ENCODE measurements at regions not wholly inside any gene's neighbourhood (a gene's known extent, or its start where the extent isn't known, plus 50 kb on each side); places are given as distances from the start of the nearest gene placed in this dataset.

DNA sequence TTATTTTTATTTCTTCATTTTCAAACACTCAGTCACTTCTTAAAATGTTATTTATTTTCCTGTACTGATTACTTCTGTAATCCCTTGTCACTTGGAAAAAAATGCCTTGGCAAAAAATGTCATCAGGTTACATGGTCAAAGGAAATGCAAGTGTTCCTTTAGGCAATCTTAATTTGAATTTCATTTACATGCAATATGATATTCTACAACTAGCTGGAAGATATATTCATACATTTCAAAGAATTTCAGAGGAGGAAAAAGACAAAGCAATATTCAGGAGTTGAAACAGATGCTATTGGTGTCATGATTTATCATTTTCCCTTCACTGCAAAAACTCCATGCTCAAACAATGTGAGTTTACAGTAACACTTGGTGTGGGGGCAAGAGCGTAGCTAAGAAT is 1316.6 kb downstream of the FSTL5 start:
- DNase-seq (ENCODE audit: low spot score): no peak

DNA sequence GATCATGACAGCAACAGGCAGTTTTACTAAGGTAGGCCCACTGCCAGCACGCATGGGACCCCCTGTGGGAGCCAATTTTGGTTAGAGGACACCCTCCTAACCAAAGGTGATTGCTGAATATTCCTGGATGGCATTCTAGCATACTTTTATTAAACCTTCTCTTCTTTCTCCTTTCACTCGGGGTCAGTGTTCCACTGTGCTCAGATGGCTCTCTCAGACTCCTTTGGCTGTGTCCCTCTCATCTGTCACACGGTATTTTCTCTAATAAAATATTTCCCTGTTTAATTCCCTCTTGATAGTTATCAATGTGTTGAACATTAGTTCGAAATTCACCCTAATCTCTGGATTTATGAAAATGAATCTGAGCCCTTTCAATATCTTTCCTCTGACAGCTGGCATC is 1315.3 kb downstream of the FSTL5 start:
- no peak for DNase-seq (ENCODE audit: low spot score)

DNA sequence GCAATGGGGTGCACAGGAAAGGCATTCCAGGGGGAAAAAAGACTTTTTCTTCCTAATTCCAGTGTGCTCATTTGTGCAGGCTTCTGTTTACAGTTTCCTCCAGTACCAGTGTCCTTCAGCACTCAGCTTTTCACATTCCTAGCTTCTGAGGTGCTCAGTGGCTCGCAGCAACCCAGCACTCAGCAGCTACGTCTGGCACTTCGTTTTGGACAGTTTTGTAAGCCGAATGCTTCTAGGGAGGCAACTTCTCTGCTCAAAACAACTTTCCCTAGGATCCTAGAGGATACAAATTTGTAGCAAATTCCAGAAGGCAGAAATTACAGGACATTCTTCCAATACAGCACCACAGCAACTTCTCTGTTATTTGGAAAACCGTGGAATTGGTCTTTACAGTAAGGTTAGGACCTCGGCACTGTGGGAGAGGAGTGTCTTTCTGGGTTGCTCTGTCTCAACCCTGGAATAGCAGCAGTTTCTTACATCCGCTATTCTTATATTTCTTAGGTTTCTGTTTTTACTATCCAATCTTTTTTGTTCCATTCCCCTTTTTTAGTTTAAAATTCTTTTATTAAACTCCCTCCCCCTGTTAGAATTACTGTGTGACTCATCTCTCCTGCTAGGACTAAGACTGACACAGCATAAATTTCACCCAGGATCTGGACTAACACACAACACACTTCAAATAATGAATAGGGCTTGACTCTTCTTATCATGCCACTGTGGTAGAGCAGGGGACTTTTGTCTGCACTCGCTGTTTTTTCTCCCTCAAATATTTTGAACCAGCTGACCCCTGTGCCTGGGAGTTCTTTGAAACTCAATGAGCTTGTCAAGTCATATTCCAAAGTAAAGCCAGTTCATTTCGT is 1314.7 kb downstream of the FSTL5 start:
- DNase-seq (ENCODE audit: low spot score): no peak

DNA sequence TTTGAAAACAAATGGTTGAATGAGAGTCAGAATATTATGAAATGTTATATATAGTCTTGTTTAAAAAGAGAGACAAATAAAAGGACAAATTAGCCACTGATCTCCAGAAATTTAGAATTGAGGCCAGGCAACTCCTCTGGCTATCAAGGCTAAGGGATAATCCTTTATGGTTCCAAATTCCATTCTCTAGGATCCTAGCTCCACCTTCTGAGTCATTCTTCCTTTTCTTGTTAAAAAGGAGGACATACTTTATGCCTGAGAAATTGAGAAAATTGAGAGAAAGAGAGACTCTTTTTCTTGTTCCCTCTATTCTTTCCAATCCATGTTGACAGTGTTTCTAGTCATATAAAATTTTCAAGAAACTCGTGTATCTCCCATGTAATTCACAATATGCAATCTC is 1299.5 kb downstream of the FSTL5 start:
- DNase-seq (ENCODE audit: low spot score): no peak

DNA sequence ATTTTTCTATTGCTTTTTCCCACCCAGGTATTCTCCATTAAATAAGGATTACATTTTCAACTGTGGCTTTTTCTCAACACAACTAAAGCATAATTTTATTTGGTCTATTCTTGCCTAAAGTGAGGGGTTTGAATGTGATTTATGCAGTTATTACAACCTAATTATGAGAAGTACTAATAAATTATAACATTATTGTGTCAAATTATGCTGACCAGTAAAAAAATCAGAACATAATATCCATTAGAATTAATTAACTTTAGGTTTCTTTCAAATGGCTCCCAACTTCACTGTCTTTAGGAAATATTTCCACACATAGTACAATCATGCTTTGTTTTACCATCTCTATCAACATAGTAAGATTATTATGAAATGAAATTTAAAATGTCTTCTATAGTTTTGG is 1293.9 kb downstream of the FSTL5 start:
- DNase-seq (ENCODE audit: low spot score): no peak

DNA sequence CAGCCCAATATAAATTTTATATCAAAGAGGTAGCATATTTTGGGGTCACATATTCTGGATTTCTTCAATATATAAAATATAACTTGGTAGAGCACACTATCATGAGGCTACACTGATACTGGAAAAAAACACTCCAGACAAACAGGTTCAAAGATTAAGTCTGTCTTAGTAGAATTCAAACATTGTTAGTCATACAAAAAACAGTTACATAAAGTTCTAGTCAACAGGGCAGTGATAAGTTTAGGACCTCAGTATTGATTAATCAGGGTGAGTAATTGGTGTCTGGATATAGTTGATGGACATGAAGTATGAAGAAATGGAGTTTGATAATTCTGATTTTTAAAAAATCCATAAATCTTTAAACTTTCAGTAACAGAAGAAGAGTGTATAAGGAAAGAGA is 1291.3 kb downstream of the FSTL5 start:
- DNase-seq (ENCODE audit: low spot score): no peak

DNA sequence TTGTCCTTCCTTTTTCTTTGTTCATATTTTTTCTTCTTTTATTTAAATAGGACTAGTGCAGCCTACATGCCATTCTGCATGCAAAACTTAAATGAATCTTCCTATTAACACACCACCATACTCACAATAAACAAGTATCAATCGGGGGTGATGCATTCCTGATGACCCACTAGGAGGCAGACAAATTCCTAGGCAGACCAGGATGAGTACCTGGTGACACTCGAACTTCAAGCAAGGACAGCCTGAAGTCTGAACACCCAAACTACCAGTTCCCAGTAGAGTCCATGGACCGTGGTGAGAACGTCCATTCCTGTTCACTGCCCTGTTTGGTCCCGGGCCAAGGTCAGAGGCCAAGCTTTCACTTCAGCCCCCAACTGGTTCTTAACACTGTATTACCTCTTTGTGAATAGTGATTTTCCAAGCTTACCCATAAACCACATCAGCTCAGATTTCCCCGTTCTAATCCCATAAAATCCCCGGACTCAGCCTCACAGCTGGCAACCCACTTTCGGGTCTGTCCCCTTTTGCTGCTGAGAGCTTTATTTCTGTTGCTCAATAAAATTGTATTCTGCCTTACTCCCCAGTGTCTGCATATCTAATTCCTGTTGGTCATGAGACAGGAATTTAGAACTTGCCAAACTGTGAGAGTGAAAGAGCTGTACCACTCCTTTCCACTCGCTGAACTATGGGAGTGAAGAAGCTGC is 1286.6 kb downstream of the FSTL5 start:
- peak; percentile 5 for DNase-seq (ENCODE audit: low spot score)

DNA sequence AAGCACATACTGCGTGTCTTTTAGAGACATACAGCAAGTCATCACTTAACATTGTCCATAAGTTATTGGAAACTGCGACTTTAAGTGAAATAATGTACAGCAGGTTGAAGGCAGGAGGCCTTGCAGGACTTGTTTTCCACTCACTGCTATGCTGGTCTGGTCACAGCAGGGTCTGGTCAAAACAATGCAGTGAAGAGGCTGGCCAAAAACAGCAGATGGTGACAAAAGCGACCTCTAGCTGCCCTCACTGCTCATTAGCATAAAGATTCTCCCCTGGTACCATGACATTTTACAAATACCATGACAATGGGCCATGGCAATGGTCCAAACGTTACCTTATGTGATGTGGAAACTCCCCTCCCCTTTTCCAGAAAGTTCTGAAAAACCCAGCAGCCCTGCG is 1283.6 kb downstream of the FSTL5 start:
- peak; percentile 10 for DNase-seq (ENCODE audit: low spot score)

DNA sequence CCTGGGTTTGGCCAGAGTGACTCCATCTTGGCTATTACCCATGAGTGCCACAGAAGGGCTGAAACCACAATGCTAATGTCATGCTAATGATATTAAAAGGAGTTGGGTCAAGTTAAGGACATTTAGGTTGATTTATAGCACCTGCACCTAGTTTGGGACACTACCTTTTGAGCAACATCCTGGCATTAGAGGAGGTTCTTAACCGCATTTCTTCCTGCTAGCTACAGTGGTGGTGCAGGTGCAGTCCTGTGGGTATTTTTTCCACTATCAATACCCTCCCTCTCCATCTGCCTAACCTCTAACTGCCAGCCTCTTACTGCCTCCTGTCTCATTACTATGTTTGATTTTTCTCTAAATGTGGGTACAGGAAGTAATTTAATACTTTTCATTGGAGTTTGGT is 1276.1 kb downstream of the FSTL5 start:
- DNase-seq (ENCODE audit: low spot score): no peak

DNA sequence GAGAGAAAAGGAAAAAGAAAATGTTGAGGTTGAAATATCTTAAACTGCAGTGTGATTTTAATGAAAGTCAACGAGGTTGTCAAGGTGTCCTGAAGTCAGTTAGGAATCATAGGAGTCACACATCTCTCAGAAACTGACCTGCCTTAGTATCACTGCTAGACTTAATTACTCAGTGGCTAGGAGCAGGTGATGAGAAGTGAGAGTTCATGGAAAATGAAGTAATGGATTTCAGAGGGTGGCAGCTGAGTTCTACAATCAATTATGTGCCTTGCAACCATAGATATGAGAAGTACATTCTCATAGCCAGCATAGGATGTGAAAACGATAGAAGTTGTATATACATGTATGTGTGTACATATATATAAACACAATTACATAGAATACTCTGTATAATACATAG is 1269.7 kb downstream of the FSTL5 start:
- no peak for DNase-seq (ENCODE audit: low spot score)

DNA sequence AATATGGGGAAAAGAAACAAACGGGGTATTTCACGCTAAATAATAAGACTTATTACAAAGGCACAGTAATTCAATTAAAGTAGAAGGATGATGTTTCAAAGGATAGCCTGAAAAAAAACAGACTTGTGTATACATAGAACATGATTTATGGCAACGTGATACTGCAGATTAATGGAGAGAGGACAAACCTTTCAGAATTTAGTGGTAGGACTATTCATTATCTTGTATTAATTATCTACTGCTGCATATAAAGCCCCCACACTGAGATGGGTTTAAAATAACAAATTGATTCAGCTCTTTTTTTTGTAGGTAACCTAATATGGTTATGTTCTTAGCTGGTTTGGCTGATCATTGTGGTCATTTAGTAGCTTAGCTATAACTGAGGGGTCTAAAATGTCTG is 1269.0 kb downstream of the FSTL5 start:
- no peak for DNase-seq (ENCODE audit: low spot score)

DNA sequence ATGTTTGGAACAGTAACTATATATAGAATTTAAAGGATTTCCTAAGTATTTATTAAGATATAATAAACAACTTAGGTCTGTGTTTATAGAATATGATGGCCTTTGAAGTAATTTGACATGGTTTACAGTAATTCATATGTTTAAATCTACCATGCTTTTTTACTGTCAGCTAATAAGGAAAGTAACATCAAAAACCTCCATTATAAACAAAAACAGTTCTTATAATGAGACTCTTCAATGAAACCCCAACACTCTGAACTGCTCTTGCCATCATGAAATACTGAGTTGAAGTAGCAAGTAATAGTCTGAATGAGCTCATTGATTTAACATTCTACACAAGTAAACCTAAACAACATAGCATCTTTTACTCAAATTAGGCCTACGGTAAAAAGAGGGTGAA is 1236.5 kb downstream of the FSTL5 start:
- DNase-seq (ENCODE audit: low spot score): no peak

DNA sequence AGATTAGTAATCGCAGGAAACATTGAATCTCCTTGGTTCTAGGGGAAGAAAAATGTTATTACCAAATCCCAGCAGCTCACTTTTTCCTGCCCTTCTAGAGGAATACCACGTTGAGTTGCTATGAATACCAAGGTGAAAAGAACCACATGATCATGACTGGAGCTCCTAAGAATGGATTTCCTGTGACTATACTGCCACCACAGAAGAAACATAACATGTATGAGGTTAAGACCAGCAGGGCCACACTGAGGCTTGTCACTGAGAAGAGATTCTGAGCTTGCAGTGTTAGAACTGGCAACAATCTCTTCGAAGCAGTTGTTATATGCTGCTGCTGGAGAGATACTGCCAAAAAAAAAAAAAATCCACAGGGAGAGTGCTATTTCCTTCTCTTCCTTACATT is 1235.3 kb downstream of the FSTL5 start:
- no peak for DNase-seq (ENCODE audit: low spot score)

DNA sequence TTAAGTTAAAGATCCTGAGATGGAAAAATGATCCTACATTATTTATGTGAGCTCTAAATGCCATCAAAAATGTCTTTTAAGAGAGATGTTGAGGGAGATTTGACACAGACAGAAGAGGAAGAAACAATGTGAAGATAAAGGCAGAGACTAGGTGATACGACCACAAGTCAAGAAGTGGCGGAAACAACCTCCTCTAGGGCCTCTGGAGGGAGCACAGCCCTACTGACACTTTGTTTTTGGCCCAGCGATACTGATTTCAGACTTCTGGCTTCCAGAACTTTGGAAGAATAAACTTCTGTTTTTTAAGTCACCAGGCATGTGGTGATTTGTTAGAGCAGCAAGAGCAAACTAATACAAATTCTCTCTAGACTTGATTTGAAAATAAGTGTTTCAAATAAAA is 1216.1 kb downstream of the FSTL5 start:
- no peak for DNase-seq (ENCODE audit: low spot score)

DNA sequence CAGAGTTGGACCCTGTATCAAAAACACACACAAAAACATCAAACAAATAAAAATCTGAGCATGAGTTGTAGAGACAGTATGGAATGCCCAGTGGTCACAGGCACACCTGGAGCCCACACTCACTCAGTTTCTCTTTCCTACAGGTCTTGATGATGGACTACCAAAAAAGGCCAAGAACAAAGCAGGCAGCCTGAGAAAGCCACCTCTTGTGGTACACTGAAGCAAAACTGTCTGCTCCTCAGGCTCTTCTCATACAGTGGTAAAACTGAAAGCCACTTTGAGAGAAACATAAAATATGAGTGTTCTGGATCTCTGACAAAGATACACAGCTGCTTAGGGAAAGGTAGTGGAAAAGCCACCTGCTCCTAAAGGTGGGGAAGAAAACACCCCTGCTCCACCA is 1206.9 kb downstream of the FSTL5 start:
- DNase-seq (ENCODE audit: low spot score): no peak

DNA sequence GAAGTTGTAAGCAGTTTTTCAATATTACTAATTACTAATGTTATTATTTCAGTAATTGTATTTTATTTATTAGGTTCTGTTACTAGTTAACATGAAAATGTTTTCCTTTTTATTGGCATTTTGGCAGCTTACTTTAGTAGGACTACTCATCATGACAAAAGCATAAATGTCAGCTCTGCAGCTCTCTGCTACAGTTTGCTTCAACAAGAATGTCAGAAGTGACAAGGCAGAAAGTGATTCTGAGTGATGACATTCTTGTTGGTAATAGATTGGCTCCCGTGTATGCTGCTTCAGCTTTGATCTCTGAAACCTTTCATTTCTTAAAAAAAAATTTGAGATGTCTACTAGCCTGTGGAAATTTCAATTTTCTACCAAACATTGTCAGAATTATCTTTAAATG is 1193.9 kb downstream of the FSTL5 start:
- DNase-seq (ENCODE audit: low spot score): no peak

DNA sequence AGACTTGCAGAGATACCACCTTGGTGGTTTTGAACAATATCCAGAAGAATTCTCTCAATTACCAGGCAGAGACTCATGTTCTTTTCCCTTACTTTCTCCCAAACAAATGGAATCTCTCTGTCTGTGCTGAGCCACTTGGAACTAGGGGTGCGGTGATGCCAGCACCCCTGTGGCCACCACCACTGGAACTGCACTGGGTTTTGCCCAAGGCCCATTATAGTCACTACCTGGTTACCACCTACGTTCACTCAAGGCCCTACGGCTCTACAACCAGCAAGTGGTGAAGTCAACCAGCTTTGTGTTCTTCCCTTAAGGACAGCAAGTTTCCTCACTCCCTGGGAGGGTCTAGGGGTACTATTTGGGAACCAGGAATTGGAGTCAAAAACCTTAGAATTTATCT is 1183.7 kb downstream of the FSTL5 start:
- DNase-seq (ENCODE audit: low spot score): no peak

DNA sequence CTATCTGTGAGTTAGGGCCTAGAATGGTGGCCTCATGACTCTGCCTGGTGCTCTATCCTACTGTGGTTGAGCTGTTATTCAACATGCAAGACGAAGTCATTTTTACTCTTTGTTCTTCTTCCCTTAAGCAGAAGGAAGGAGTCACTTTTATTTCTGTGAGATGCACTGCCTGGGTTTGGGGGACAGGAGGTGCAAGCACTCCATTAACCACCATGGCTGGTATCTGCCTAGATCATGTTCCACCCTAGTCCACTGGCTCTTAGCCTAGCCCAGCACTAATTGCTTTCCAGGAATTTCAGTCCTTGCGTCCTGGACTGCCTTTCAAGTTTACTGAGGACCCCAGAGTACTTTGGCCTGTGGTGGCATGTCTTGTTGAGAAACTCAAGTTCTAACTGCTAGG is 1182.7 kb downstream of the FSTL5 start:
- no peak for DNase-seq (ENCODE audit: low spot score)

DNA sequence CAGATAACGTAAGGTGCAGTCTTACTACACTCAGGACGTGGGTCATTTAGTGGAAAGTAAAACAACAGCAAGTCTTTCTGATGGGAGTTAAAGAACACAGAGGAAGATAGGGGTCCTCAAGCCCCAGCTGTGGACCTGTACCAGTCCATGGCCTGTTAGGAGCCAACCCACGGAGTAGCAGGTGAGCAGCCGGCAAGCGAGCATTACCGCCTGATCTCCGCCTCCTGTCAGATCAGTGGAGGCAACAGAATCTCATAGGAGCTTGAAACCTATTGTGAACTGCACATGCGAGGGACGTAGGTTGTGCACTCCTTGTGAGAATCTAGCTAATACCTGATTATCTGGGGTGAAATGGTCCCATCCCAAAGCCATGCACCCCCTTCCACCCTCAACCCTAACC is 1180.8 kb downstream of the FSTL5 start:
- no peak for DNase-seq (ENCODE audit: low spot score)

DNA sequence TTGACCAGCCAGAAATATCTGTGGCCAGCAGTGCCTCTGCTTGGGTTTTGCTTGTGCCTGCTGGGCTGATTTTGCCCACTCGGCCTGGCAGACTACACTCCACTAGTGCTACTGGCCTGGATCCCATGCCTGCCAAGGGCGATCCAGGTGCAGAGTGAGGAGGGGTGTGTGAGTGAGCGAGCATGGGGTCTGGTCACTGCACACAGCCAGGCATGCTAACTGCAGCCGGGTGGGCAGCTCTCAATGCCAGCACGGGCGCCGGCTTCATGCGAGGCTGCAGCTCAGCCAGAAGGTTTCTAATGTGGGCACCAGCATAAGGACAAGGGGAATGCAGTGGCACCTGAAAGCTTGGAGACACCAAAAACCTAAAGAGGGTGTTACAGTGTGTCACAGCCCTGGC is 1161.4 kb downstream of the FSTL5 start:
- no peak for DNase-seq (ENCODE audit: low spot score)

DNA sequence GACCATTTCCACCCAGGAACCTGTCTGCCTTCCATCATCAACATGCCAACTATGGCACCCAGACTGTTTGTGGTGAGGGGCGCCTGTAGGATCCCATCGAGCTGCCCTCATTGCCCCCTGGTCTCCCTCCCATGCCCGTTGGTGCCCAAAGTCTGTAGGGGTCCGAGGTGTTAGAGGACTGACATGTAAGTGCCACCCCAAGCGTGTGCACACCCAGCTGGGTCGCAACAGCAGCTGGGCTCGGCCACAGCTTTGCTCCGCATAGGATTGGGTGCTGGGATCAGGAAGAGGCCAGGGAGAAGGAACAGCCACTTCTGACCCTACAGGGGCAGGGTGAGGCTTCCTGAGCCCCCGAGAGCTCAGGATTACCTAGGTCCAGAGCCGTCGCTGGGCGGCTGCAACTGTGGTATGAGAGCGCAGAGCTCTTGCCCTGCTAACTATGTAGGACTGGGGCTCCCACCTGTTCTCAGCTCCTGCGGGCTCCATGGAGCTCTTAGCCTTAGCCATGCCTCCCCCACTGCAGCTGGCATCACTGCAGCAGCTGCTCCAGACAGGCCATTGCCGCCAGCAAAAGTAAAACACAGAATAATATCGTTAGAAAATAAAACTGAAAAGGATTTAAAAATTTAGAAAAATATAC is 1160.3 kb downstream of the FSTL5 start:
- DNase-seq (ENCODE audit: low spot score): no peak

DNA sequence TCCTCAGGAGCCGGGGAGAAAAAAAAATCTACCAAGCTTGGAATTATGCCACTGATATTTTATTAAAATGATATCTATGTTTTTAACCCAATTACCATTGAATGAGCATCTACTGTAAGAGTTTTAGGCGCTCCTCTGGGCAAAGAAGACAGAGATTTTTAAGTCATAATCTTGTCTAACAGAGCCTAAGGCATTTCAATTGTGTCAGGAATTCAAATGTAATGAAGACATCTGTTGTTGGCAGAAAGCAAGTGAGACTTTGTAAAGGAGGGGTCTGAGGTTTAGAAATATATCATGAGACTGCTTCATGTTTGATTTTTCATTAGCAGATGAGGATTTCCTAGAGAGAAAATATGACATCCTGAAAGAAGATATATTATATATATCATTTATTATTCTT is 1158.1 kb downstream of the FSTL5 start:
- no peak for DNase-seq (ENCODE audit: low spot score)

DNA sequence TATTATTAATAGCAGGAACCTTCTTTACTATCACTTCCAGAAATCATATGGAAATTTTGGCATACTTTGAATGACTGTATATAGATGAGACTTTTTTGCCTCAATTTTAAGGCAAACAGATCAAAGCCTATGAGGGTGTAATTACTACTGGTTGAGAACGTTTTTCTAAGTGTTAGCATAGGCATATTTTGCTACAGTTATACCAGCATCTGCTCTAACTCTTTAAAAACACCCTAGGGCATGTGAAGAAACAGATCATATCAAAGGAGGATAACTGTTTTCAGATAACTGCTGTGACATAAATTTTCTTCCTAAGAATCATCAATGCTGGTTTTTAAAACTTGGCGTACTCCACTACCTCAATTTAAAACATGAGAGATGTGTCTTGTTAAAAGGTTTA is 1155.3 kb downstream of the FSTL5 start:
- no peak for DNase-seq (ENCODE audit: low spot score)
